ENCODE measurements at regions not wholly inside any gene's neighbourhood (a gene's known extent, or its start where the extent isn't known, plus 50 kb on each side); places are given as distances from the start of the nearest gene placed in this dataset.

DNA sequence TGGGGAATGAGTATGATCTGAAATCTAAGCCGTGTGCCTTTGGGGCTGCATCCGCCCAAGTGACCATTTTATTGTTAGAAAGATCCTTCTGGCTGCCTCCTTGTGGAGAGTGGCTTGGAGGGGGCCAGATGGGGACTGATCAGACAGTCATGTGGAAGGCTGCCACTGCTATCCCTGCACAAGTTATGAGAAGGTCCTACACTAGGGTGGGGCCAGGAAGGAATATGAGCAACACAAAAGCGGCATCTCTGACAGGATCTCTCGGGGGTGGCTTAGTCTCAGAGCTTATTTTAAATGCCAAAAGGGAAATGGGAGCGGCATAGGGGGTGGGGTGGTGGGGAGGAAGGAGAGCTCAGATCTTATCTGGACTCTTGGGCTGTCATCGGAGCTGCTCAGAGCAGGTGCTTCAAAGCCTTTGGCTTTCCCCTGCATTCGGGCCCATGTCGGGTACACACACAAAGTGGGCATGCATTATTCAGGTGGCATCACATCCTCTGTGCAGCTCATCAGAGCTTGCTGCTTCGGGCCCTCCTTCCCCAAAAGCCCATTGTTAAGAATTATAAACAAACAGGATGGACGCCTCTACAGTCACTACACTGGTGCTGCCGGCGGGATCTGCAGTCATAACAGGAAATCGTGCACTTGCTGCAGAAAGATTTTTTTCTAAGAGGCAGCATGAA is 805.4 kb downstream of the VRK1 start:
- no peak for TF ChIP-seq Cebpa-rat (IDR thresholded peaks at IDR 0.05)
- H3K9ac ChIP-seq, result no peak overlapping the region
- no peaks in the 10 kb centered on the region for H4K20me1 ChIP-seq
- no peaks in the 10 kb centered on the region for H3K4me1 ChIP-seq
- no peaks in the 10 kb centered on the region for H3K36me3 ChIP-seq
- no peak overlapping the region for H3K4me3 ChIP-seq
- H3K9me3 ChIP-seq, result peaks cover 3% of the 10 kb centered on the region; the same call in 1 of the 2 replicates
- no peak overlapping the region for H3K4me2 ChIP-seq
- H3K27ac ChIP-seq, result no peak overlapping the region
- no peaks in the 10 kb centered on the region for H3K27me3 ChIP-seq

- H3K27me3 ChIP-seq, result no peaks in the 10 kb centered on the region
Measured at GRCh38 chr14:97603201-97603600, 806.0 kb downstream of the VRK1 start.

GRCh38 chr14:97604731-97605130 is 807.5 kb downstream of the VRK1 start:
- no peak for TF ChIP-seq Cebpa-rat (IDR thresholded peaks at IDR 0.05)
- Histone ChIP-seq H3K4me2 (no peak overlapping the region), H3K27me3 (no peaks in the 10 kb centered on the region), H3K9me3 (peaks cover 3% of the 10 kb centered on the region; the same call in 1 of the 2 replicates), H3K4me1 (no peaks in the 10 kb centered on the region), H3K9ac (no peak overlapping the region), H3K36me3 (no peaks in the 10 kb centered on the region), H3K4me3 (no peak overlapping the region), H4K20me1 (no peaks in the 10 kb centered on the region), H3K27ac (no peak overlapping the region)

More at GRCh38 chr14:97603201-97603600, 806.0 kb downstream of the VRK1 start:
- Histone ChIP-seq H3K27ac (no peak overlapping the region), H3K4me1 (no peaks in the 10 kb centered on the region), H3K4me2 (no peak overlapping the region), H3K36me3 (no peaks in the 10 kb centered on the region), H3K4me3 (no peak overlapping the region), H4K20me1 (no peaks in the 10 kb centered on the region), H3K9ac (no peak overlapping the region), H3K9me3 (peaks cover 3% of the 10 kb centered on the region; the same call in 1 of the 2 replicates)
- no peak for TF ChIP-seq Cebpa-rat (IDR thresholded peaks at IDR 0.05)

GRCh38 chr14:97618401-97618800 is 821.2 kb downstream of the VRK1 start:
- Histone ChIP-seq H4K20me1 (no peaks in the 10 kb centered on the region), H3K27me3 (no peaks in the 10 kb centered on the region), H3K4me2 (no peak overlapping the region), H3K9ac (no peak overlapping the region), H3K4me1 (no peaks in the 10 kb centered on the region), H3K27ac (no peak overlapping the region), H3K36me3 (no peaks in the 10 kb centered on the region), H3K4me3 (no peak overlapping the region), H3K9me3 (peaks cover 19% of the 10 kb centered on the region)
- TF ChIP-seq Cebpa-rat (IDR thresholded peaks at IDR 0.05), result no peak

DNA sequence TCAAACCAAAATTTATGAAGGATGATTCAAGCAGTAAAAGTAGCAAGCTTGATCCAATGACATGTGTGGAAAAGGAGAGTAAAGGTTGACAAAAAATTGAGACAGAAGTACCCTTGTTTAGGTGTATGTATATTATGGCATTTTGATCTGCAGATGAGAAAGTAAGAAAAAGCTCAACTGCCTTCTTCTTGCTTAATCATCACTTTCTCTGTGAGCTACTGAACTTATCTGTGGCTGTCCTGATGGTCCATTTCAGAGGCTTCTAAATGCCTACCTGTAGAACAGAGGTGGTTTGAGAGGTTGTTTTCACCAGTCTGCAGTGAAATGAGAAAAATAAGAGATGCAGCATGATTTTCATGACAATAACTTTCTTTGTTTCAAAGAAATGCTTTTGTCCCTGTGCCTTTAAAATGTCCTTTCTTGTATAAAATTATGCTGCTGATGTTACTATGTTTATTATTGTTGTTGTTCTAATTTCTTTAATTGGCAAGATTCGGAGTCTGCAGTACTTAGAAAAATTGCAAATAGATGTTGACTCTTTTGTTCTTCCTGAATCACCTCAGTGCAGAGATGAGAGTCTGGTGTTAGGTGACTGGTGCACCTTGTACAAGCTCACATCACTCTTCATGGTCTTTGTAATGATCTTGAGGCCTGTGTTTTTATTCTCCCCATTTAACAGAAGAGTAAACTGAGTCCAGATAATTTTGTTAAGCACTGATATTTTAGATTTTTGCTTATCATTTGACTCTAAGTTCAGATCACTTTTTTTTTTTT is 821.9 kb downstream of the VRK1 start:
- Histone ChIP-seq H3K4me3 (no peak overlapping the region), H3K9ac (no peak overlapping the region)

DNA sequence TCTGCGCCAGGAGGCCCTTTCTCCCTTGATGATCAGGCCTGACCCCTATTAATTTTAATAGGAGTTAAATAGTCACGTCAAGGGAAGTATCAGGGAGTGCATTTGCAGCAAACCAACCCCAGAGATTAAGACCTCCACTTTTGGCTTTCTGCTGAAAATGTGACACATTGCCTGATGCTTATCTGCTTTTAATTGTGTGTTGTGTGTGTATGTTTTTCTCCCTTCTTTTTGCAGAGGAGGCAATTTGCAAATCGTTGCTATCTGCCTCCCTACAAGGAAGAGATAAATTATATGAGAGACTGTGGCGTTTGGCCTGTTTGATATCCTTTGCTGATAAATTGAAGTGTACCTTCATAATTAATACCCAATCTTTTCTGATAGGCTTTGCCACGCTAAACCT is 822.9 kb downstream of the VRK1 start:
- no peak for TF ChIP-seq Cebpa-rat (IDR thresholded peaks at IDR 0.05)
- Histone ChIP-seq H3K9me3 (peaks cover 5% of the 10 kb centered on the region), H3K4me1 (no peaks in the 10 kb centered on the region), H3K4me2 (no peak overlapping the region), H3K27ac (no peak overlapping the region), H3K4me3 (no peak overlapping the region), H4K20me1 (no peaks in the 10 kb centered on the region), H3K36me3 (no peaks in the 10 kb centered on the region), H3K9ac (no peak overlapping the region), H3K27me3 (no peaks in the 10 kb centered on the region)

More for the DNA sequence above, 821.9 kb downstream of the VRK1 start:
- H3K4me2 ChIP-seq, result no peak overlapping the region
- no peak overlapping the region for H3K27ac ChIP-seq
- H4K20me1 ChIP-seq, result no peaks in the 10 kb centered on the region
- peaks cover 15% of the 10 kb centered on the region for H3K9me3 ChIP-seq
- H3K36me3 ChIP-seq, result no peaks in the 10 kb centered on the region
- no peaks in the 10 kb centered on the region for H3K4me1 ChIP-seq
- TF ChIP-seq Cebpa-rat (IDR thresholded peaks at IDR 0.05), result no peak
- no peaks in the 10 kb centered on the region for H3K27me3 ChIP-seq

GRCh38 chr14:97624985-97625384 is 827.8 kb downstream of the VRK1 start:
- H3K27ac ChIP-seq, result no peak overlapping the region
- H3K4me2 ChIP-seq, result no peak overlapping the region
- H4K20me1 ChIP-seq, result no peaks in the 10 kb centered on the region
- no peak for TF ChIP-seq Cebpa-rat (IDR thresholded peaks at IDR 0.05)
- H3K27me3 ChIP-seq, result no peaks in the 10 kb centered on the region
- no peak overlapping the region for H3K4me3 ChIP-seq
- H3K4me1 ChIP-seq, result no peaks in the 10 kb centered on the region
- H3K9me3 ChIP-seq, result no peaks in the 10 kb centered on the region
- no peak overlapping the region for H3K9ac ChIP-seq
- H3K36me3 ChIP-seq, result no peaks in the 10 kb centered on the region

- Histone ChIP-seq H3K4me3 (no peak overlapping the region), H3K9ac (no peak overlapping the region), H3K27me3 (no peaks in the 10 kb centered on the region), H3K4me1 (no peaks in the 10 kb centered on the region), H3K4me2 (no peak overlapping the region), H3K9me3 (no peaks in the 10 kb centered on the region), H3K27ac (no peak overlapping the region), H3K36me3 (no peaks in the 10 kb centered on the region), H4K20me1 (no peaks in the 10 kb centered on the region)
- TF ChIP-seq Cebpa-rat (IDR thresholded peaks at IDR 0.05), result no peak
Measured at GRCh38 chr14:97625477-97625876, 828.3 kb downstream of the VRK1 start.

DNA sequence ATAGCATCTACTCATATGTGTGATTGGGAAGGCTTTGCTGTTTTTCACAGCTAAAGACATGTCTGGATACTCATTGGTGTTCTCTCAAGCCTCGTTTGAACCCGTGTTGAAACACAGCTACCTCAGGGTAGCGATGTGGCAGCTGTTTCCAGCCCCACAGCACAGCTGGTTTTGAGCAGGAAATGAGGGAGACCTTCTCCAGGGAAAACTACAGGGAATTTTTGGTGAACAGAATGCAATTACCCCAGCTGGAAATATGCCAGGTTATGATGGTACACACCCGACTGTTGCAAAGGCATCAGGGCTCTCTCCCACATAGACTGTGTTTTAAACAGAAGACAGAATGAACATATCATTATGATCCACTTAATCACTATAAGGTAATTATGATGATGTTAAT is 828.9 kb downstream of the VRK1 start:
- no peak overlapping the region for H3K9ac ChIP-seq
- H3K4me1 ChIP-seq, result no peaks in the 10 kb centered on the region
- TF ChIP-seq Cebpa-rat (IDR thresholded peaks at IDR 0.05), result no peak
- no peak overlapping the region for H3K4me3 ChIP-seq
- H4K20me1 ChIP-seq, result no peaks in the 10 kb centered on the region
- H3K4me2 ChIP-seq, result no peak overlapping the region
- no peaks in the 10 kb centered on the region for H3K9me3 ChIP-seq
- H3K36me3 ChIP-seq, result no peaks in the 10 kb centered on the region
- H3K27me3 ChIP-seq, result no peaks in the 10 kb centered on the region
- H3K27ac ChIP-seq, result no peak overlapping the region

DNA sequence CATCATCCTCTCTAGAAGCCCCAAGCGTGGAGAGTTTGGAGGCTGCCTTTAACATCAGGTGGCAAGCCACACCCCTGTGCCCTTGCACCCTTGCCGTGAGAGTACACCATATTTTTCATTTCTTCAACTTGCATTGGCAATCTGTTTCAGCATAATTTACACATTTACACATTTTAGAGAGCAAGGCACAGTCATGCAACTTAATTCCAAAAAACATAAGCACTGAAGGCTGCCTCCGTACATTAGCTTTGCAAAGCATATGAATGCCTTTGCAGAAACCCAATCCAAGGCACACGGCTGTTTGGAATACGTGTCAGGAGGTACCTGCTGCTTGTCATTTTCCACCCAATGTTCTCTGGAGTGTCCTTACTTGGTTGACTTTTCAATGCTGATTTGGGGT is 833.1 kb downstream of the VRK1 start:
- H3K9me3 ChIP-seq, result no peaks in the 10 kb centered on the region
- H3K27me3 ChIP-seq, result no peaks in the 10 kb centered on the region
- no peak for TF ChIP-seq Cebpa-rat (IDR thresholded peaks at IDR 0.05)
- no peak overlapping the region for H3K9ac ChIP-seq
- H4K20me1 ChIP-seq, result no peaks in the 10 kb centered on the region
- no peak overlapping the region for H3K4me2 ChIP-seq
- no peak overlapping the region for H3K27ac ChIP-seq
- H3K36me3 ChIP-seq, result no peaks in the 10 kb centered on the region
- H3K4me3 ChIP-seq, result no peak overlapping the region
- no peaks in the 10 kb centered on the region for H3K4me1 ChIP-seq

Measured in BLaER1 (cell line).